ENCODE measurements at regions not wholly inside any gene's neighbourhood (a gene's known extent, or its start where the extent isn't known, plus 50 kb on each side); places are given as distances from the start of the nearest gene placed in this dataset.
"Not testable (repeated sequence)": the region's sequence is repeated elsewhere in the genome, so short reads cannot be mapped to it uniquely, and the experiment has no call there.

DNA sequence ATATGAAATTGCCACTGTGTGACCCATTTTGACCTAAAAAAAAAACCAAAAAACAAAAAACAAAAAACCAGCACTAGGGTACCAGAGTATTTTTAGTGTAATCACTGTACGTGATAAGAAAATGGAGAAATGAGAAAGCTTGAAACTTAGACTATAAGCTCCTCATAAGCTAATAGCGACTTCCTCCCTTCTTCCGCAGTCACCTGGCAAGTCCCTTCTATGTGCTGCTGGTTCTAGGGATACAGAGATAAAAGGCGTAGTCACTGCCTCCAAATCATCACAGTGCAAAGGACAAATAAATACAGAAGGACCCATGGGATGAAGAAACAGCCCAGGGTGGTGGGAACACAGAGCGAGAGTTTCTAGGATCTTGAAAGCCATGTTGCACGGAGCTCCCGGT is 190.3 kb downstream of the TM9SF2 start:
- no peak for DNase-seq (ENCODE audit: low read depth, low spot score)
- H3K4me3 ChIP-seq (ENCODE audit: low read length): no peak overlapping the region

DNA sequence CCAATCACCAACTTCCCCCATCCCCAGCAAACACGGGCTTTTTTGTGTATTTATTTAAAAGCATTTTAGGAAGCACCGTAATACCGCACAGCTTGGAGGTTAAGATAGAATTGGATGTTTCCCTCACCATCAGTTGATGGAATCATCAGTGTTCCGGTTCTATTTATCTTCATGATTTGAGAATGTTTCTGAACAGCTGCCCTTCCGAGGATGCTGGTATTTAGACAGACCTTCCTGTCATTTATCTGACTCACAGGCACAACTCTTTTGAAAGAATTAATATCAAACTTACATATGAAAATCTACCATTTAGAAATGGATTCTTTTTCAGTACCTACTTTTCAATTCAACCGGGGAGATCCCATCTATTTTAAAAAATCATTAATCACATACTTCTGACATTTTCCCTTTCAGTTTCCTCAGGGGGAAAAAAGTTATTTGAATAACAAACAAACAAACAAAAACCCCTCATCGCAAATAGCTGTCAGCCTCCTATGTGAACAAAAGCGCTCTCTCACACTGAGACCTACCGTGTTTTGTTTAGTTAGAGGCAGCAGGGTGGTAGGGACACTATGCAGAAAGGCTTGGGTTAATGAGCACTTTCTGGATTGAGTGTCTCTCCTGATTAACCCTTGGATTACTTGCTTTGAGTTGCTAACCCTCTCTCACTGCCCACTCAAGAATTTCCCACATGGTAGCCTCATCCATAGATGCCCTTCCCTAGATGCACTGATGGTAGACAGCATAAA is 189.3 kb downstream of the TM9SF2 start:
- DNase-seq (ENCODE audit: low read depth, low spot score): no peak
- no peak overlapping the region for H3K4me3 ChIP-seq (ENCODE audit: low read length)

DNA sequence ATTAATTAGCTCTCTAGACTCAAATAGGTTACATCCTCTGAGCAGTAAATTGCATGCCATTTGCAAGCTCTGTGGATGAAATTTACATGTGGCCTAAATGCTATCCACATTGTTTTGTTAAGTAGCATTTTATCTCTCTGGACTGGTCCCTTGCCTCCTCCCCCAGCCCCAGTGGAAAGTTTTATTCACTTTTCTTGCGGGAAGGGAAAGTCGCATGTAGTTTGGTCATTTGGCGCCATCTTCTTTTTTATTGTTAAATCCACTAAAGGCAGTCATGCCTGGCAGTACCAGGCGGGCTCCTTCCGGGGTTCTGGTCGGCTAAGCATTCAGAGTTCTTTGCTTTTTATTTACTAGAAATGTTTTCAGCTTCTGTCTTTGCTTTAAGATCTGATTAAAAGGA is 188.7 kb downstream of the TM9SF2 start:
- no peak for DNase-seq (ENCODE audit: low read depth, low spot score)
- no peak overlapping the region for H3K4me3 ChIP-seq (ENCODE audit: low read length)

DNA sequence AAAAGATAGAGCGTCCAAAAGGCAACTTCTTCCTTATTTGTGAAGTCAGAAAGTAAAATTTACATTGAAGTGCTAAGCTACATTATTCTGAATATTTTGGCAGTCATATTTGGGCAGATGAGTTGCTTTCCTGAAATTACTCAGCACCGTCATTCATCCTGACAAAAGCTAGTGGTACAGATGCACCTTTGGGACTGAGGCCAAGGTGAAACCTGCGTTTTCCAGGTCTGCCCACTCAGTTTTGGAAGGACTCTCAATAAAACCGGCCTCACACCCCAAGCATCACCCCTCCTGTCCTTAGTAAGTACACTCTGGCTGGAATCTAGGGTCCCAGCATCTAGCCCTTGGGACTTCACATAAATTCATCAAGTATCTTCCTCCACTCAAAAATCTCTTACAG is 187.5 kb downstream of the TM9SF2 start:
- H3K4me3 ChIP-seq (ENCODE audit: low read length): no peak overlapping the region
- DNase-seq (ENCODE audit: low read depth, low spot score): no peak

DNA sequence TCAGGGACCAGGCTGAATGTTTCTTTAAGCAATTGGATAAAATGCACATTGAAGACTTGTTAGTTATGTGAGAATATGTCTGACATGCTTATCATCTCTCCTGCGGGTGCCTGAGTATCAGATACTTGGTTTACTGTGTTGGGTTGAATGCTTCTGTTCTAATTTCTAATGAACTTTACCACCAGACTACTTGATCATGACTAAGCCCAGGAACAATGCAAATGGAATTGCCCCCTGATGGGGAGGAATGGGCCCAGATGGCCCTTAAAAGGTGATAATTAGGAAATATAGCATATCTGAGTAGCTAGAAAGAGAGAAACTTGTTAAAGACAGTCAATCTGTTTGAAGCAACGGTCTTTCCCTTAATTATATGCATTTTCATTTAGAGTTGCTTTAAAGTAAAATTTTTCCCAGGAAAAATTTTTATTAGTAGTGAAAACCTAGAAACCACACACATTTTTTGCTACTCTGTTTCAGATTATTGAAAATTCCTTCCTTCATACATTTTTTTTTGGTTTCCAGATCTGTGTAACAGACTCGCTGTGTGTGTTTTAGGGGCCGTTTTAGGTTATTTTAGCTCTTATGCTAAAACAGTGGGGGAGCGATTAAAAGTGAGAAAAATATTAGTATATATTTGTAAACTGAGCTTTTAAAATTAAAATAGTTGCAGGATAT is 186.6 kb downstream of the TM9SF2 start:
- H3K4me3 ChIP-seq (ENCODE audit: low read length): no peak overlapping the region
- no peak for DNase-seq (ENCODE audit: low read depth, low spot score)

DNA sequence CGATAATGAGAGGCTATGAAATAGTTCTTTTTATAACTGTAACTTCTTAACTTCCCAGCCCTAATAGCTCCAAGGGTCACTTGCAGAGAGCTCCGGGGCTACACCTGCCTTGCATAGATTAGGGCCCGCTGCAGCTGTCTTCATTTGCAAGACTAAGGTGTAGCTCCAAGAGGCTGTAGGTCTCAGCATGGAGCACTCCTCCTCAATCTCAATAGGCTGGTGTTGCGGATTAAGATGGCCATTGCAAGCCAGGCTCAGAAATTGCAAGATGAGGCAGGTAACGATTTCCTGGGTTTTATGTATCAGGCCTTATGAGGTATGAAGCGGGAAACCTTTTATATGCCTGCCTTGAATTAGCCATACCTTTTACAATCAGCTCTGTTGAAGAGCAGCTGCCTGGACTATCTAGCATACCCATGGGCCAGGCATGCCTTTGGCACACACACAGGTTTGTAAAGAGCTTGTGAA is 185.7 kb downstream of the TM9SF2 start:
- no peak overlapping the region for H3K4me3 ChIP-seq (ENCODE audit: low read length)
- no peak for DNase-seq (ENCODE audit: low read depth, low spot score)

DNA sequence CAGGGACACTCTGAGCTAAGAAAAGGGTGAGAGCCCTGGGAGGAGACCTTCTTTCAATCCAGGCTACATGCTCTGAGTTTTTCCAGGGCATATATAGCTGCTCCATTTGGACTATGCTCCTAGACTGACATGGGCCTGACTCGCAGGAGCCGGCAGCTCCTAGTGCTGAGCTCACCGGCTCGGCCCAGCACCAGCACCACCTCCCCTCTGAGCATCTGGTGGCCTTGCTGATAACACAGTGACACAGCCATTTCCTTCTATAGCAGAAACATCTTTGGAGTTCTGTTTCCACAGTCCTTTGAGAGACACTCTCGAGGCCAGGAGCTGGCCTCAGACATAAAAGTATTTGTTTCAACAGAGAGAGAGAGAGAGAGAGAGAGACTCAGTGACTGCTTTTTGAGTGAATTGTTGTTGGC is 184.9 kb downstream of the TM9SF2 start:
- DNase-seq (ENCODE audit: low read depth, low spot score): no peak
- no peak overlapping the region for H3K4me3 ChIP-seq (ENCODE audit: low read length)

DNA sequence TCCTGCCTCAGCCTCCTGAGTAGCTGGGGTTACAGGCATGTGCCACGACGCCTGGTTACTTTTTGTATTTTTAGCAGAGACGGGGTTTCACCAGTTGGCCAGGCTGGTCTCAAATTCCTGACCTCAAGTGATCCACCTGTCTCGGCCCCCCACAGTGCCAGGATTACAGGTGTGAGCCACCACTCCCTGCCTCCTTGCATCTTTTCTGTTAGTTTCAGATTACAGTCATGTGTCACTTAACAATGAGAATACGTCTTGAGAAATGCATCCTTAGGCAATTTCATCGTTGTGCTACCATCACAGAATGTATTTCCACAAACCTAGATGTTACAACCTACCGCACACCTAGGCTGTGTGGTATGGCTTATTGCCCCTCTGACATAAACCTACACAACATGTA is 180.4 kb downstream of the TM9SF2 start:
- DNase-seq (ENCODE audit: low read depth, low spot score): no peak
- H3K4me3 ChIP-seq (ENCODE audit: low read length): no peak overlapping the region

DNA sequence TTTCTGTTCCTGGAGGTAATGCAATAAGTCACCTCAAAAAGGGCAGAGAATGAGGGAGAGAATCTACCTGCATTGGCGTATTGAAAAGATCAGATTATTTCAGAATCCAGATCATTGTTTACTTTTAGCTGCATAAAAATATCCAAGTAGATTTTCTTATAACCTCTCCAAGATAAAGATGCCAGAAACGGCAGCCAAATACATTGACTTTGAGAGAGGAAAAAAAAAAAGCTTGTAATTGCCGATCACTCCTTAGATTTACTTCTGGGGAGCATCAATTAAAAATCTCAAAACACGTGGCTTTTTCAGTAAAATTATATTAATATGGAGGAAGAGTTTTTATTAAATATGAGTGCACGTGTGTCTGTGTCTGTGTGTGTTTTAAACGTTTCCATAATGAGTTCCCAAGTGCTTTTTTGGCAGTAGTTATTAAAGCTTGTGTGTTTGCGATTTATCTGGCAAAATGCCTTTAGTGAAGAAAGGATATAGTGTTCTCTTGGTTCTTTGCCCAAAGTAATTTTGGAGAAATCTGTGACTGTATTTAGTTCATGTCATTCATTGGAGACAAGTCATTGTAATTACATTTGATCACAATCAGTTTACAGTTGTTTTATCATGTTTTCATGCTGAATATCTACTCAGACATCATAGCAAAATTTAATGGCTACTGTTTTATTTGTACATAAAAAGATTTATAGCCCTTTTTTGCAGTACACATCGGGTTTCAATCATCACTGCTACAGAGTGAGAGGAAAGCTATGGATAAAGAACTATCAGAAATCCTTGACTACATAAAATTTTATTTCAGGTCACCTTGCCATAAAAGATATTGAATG is 176.1 kb downstream of the TM9SF2 start:
- no peak overlapping the region for H3K4me3 ChIP-seq (ENCODE audit: low read length)
- no peak for DNase-seq (ENCODE audit: low read depth, low spot score)

DNA sequence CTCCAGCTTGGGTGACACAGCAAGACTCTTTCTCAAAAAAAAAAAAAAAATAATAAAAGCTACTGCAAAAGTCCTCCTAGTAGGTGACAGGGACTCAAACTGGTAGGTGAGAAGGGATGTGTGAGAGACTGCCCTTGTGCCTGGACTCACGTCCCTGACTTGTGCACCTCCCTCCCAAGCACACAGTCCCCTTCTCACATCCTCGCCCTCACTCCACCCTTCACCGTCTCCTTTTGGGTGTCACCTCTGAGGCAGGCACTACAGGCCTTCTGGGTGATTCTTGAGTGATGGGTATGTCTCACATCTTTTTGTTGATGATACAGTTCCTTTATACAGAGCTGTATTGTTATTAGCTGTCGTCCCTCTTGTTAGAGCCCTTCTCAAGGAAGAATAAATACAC is 170.5 kb downstream of the TM9SF2 start:
- no peak for DNase-seq (ENCODE audit: low read depth, low spot score)
- H3K4me3 ChIP-seq (ENCODE audit: low read length): no peak overlapping the region

DNA sequence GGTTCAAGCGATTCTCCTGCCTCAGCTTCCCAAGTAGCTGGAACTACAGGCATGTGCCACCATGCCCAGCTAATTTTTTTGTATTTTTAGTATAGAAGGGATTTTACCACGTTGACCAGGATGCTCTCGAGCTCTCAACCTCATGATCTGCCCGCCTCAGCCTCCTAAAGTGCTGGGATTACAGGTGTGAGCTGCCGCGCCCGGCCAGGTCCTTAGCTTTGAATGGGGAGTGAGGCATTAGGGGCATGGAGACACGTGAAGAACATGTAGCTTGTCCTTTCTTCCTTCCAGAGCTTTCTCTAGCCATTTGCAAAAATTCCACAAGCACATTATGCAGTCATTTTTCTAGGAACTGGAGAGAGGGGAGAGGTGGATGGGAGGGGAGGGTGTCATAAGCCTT is 167.8 kb downstream of the TM9SF2 start:
- H3K4me3 ChIP-seq (ENCODE audit: low read length); DNase-seq (ENCODE audit: low read depth, low spot score): not testable (repeated sequence)

DNA sequence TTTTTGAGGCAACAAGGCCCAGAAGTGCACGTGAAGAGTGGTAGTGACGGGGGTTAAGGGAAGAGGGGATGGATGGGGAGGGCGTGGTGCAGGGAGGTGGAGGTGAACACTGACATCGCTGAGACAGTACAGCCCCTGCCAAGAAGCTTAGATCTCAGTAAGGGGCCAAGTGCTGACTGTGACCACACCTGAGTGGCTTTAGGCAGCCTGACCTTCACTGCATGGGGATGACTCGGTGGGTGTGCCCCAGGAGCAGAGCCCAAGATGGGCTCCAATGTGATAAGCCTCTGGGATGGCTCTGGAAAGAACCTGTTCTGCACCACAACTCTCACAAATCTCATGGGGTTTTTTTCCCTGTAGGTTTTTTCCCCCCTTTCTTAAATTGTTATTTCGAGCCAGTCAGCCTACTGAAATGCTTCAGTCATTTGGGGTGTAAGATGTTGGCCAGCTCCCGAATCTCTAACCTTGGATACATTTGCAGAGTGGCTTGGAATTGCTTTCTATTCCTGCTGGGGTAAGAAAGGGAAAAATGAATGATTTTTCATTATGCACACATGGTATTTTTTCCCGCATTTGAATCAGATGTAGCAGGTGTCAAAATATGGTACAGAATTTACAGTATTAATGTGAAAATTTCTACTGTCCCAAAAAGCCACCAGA is 165.0 kb downstream of the TM9SF2 start:
- DNase-seq (ENCODE audit: low read depth, low spot score): no peak
- no peak overlapping the region for H3K4me3 ChIP-seq (ENCODE audit: low read length)

DNA sequence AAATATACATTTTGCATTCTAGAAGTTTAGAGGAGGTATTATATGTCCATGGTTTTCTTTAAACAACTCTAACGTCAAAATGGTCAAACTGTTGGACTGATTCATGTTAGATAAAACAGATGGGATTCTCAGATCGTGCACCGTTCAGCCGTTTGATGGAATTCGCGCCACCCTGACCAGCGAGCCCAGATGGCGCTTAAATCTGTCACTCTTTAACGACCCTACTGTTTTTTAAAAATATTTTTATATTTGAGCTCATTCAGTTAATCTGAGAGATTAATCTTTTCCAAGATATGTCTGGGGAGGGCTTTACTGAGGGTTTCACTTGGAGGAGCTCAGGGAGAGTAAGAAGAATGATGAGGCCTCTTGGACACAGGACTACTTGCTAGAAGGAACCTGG is 164.4 kb downstream of the TM9SF2 start:
- DNase-seq (ENCODE audit: low read depth, low spot score): no peak

DNA sequence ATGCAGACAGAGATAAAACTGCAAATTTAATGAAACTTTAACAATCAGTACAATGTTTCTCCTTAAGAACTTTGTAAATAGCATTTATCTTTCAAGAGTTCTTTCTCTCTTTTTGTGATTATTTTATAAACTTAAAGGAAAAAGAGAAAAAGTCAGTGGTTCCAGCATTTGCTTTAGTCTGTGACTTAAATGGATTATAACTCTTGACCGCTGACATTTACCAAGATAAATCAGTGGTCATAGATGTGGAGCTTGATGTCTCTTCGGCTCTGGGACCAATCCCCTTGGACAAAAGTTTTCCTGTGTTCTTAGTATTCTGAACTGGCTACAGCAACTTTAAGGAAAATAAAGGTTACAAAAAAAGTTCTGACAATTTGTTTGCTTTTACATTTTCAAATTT is 162.6 kb downstream of the TM9SF2 start:
- DNase-seq (ENCODE audit: low read depth, low spot score): no peak

More for the DNA sequence above, 164.4 kb downstream of the TM9SF2 start:
- no peak overlapping the region for H3K4me3 ChIP-seq (ENCODE audit: low read length)

DNA sequence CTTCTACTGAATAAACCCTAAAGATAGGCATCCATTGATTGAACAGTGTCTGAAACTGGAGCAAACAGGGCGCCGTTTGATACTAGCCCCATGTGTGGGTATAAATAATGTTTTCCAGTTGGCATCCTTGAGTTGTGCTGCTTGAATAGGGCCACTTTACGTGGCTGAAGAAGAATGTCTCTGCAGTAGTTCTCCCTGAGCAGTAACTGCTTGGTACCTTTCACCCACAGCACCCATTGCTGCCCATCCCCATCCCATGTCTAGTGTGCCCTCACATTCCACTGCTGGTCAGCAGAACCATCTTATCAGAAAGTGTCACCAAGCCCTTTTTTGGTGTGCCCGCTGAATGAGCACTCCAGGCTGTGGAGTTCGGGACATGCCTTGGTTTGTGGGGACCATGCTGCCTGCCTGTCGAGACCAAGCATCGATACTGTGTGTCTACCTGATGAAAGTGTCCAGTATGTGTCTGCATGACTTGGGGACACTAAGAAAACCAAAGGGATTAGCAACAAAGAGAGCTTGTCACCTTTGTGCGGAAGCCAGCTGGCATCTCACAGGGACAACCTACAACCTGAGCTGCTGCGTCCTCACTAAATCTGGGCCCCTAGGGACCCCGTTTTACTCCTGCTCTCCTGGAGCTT is 162.0 kb downstream of the TM9SF2 start:
- DNase-seq (ENCODE audit: low read depth, low spot score): no peak
- H3K4me3 ChIP-seq (ENCODE audit: low read length): no peak overlapping the region

More for the DNA sequence above, 162.6 kb downstream of the TM9SF2 start:
- H3K4me3 ChIP-seq (ENCODE audit: low read length): no peak overlapping the region

DNA sequence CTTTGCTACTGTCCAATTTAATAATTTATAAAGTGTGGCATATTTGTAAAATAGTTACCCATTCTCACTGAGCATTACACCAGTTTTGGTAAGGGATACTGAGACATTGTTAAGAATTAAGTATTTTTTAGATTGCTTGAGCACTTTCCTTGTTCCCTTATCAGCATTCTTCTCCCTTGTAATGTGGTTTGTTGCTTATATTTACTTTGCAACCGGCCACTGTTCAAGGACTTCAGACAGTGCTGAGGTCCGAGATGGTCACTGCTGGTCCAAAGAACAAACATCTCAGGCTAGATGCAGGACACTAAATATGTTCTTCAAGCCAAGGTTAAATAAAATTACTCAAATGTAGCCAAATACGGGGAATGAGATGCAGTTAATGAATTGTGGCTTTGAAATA is 161.4 kb downstream of the TM9SF2 start:
- no peak for DNase-seq (ENCODE audit: low read depth, low spot score)

DNA sequence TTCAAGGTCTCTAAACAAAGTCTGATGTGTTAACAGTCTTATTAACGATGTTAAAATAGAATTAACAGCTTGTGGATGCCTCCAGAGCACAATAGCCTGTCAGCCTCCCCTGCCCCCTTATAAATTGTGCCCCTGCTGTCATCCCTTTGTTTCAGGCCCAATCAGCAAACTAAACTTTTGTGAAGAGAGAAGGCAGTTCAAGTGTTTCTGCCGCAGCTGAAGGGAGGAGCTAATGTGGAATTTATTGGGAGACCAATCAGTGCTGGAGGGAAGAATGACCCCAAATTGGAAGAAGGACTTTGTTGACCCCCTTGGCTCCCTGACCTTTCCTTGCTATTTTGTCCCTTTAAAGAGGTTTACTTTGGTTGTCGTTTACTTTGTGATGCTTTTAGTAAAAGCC is 160.5 kb downstream of the TM9SF2 start:
- DNase-seq (ENCODE audit: low read depth, low spot score): no peak
- H3K4me3 ChIP-seq (ENCODE audit: low read length): no peak overlapping the region

More for the DNA sequence above, 161.4 kb downstream of the TM9SF2 start:
- H3K4me3 ChIP-seq (ENCODE audit: low read length): no peak overlapping the region

DNA sequence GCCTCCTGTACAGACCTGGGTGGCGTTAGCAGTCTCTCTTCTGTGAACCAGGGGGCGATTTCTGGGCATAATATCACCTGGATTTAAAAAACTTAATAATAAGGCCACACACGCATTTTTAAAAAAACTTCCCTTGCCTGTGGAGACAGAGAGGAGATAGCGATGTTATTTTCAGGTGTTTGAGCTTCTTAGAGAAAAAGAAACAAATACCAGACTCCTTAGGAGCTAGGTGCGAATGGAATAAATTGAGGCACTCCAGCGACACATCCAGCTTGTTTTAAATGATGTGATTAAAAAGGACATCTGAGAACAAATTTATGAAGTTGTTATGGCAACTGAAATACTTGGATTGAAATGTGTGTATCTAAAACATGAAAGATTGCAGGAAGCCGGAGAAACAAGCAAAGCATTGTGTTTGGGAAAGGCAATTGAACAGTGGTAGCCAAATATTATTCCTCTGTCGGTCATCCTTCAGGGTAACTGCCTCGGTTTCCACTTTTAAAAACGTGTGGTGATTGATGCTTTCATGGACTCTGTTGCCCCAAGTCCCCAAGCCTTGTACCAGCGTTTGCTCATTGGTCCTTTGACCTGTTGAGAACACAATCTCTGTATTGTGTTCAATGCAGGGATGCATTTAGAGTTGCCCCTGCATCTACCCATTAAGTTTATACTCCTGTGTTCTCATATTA is 158.7 kb downstream of the TM9SF2 start:
- DNase-seq (ENCODE audit: low read depth, low spot score): no peak
- H3K4me3 ChIP-seq (ENCODE audit: low read length): no peak overlapping the region
